IPS-NIHi7 (cell line): ENCODE measurements at regions not wholly inside any gene's neighbourhood (a gene's known extent, or its start where the extent isn't known, plus 50 kb on each side); places are given as distances from the start of the nearest gene placed in this dataset.
"Not testable (repeated sequence)": the region's sequence is repeated elsewhere in the genome, so short reads cannot be mapped to it uniquely, and the experiment has no call there.

Source experiments
- DNase-seq: peaks from one replicate; pipeline ENCODE4 v3.0.0; 2012; ENCODE audit warnings: mixed read lengths; ENCODE audit errors: extremely low spot score

GRCh38 chr5:117425163-117425562, 850.5 kb upstream of the SEMA6A start:
- DNase-seq: peak; percentile 41

DNA sequence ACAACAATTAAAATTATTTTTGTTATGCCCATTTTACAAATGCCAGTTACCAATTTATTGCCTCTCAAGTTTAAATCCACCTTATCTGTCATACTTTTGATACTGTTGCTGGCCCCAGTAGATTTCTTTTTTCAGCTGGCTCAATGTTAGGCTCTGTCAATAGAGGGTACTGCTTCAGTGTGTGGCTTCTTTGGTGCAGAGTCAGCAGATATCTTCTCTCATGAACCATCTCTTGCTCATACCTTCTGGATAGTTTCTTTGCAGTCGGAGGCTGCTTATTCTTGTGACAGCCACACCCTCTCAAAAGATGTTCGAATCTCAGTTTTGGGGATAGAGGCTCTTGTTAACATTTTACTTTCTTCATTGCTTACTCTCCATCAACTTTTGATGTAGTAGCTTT, 849.9 kb upstream of the SEMA6A start:
- DNase-seq: no peak

GRCh38 chr5:117417501-117417900, 842.9 kb upstream of the SEMA6A start:
- DNase-seq: no peak

GRCh38 chr5:117414926-117415325, 840.3 kb upstream of the SEMA6A start:
- no peak for DNase-seq

GRCh38 chr5:117411701-117412100, 837.1 kb upstream of the SEMA6A start:
- no peak for DNase-seq

- no peak for DNase-seq
These were observed 830.6 kb upstream of the SEMA6A start for GRCh38 chr5:117405197-117405596.

- DNase-seq: no peak
These were observed 820.0 kb upstream of the SEMA6A start for GRCh38 chr5:117394506-117395157.

- DNase-seq: no peak
These were observed 818.5 kb upstream of the SEMA6A start for GRCh38 chr5:117393125-117393524.

DNA sequence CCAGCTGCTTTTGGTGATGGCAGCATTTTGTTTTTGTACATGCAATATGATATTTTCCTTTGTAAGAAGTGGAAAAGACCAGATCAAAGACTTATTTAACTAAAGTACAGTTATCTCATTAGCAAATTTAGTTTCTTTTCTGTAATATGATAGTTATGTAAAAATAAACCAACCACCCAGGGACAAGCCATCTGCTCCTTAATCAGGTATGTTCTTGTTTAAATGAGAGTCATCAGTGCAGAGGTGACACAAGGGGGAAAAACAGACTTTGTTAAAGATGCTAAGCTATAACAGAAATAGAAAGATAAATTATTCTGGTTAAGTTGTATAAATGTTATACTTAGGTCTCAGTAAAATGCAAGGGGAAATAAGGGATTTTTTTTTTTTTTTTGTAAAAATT, 805.7 kb upstream of the SEMA6A start:
- no peak for DNase-seq

DNA sequence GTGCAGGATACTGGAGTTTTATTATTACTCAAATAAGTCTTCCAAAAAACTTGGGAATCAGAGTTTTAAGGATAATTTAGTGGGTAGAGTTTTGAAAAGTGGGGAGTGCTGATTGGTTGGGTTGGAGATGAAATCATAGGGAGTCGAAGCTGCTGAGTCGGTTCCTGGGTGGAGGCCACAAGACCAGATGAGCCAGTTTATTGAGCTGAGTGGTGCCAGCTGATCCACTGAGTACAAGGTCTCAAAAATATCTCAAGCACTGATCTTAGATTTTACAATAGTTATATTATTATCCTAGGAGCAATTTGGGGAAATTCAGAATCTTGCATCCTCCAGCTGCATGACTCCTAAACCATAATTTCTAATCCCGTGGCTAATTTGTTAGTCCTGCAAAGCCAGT, 804.9 kb upstream of the SEMA6A start:
- DNase-seq: no peak

DNA sequence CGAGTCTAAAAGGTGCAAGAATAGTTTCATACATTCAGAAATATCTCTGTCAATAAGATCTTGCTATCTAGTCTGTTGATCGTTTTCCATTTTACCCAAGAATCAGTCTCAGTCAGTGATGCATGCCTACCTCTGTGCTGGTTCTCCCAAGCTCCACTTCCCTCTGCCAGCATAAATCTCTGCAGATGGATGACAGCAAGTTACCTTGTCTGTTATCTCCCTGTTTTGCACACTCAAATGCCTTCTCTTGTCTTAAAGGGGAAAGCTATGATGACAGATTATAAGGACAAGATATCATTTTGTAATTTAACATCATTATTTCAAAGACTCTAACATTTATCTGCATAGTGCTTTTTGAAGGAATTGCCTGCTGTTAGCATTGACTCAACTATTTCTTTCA, 802.1 kb upstream of the SEMA6A start:
- DNase-seq: no peak

GRCh38 chr5:117359895-117360294, 785.3 kb upstream of the SEMA6A start:
- no peak for DNase-seq

- DNase-seq: no peak
These were observed 783.3 kb upstream of the SEMA6A start for GRCh38 chr5:117357886-117358285.

- DNase-seq: no peak
These were observed 772.7 kb upstream of the SEMA6A start for GRCh38 chr5:117347280-117347679.

- not testable (repeated sequence) for DNase-seq
These were observed 769.1 kb upstream of the SEMA6A start for GRCh38 chr5:117343726-117344125.

- no peak for DNase-seq
These were observed 762.6 kb upstream of the SEMA6A start for GRCh38 chr5:117337064-117337749.

DNA sequence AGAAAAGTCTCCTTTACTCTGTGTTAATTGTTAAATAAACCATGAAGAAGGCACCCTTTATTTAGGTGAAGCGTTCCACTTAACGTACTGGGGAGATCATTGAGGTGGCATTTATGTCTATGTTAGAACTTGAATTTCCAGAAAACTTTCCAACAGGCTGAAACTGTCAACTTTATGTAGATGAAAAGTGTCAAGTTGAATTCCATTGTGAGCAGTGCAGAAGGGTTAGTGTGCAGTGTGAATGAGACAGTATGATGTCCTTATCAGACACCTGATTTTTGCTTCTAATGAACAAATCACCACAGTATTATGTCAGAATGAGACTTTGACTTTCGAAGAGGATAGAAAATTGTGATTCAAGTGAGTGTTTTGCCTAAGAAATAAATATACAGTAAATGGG, 761.6 kb upstream of the SEMA6A start:
- DNase-seq: no peak

GRCh38 chr5:117333011-117333410, 758.4 kb upstream of the SEMA6A start:
- no peak for DNase-seq

DNA sequence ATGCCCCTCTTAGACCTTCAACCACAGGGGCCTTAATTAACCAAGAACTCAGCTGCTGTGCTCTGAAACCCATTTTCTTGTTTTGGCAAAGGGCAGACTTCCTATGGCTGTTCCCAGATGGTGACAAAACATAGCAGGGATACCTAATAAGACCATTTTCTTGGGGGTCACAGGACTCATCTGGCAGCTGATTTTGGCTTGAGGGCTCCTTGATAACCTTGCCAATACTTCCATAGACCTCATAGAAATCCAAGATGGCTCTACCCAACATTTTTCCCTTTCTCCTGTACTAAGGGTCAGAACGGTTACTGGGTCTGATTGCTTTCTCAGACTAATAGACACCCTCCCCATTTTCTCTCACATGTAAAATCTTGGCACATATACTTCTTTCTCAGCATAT, 757.7 kb upstream of the SEMA6A start:
- DNase-seq: no peak

DNA sequence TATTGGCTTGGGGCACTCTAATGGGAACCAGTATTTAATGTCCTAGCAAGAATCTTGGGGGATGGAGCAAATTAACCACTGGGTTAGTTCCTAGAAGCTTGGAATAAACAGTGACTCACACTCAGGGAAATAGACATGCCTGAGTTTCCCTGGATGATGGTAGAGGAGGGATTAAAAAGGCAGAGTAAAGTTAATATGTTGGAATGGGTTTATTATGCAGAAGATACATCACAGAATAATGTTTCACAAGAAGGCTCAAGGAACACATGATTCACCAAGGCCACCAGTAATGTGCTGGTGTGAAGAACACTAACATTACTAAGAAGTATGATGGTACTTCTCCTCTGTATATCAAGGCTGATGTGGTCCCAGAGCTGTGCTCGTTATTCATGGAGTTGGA, 752.9 kb upstream of the SEMA6A start:
- DNase-seq: no peak

GRCh38 chr5:117326997-117327396, 752.4 kb upstream of the SEMA6A start:
- no peak for DNase-seq

GRCh38 chr5:117318528-117318927, 743.9 kb upstream of the SEMA6A start:
- DNase-seq: peak; percentile 62

DNA sequence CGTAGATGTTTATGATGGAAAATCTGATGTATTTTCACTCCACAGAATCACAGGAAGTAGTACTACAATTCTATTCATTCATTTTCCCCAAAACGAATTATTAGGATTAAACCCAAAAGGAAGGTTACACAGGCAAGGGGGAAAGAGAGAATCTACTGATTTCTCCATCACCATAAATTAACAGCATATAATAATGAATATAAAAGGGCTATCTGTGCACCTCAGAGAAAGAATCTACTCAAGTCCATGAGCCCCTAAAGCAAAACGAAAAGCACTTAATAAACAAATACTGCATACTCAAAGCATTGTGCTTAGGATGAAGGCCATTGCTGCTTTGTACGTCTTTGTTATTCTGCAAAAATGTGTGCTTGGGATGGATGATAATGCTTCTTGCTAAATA, 740.5 kb upstream of the SEMA6A start:
- no peak for DNase-seq
